ENCODE measurements at regions not wholly inside any gene's neighbourhood (a gene's known extent, or its start where the extent isn't known, plus 50 kb on each side); places are given as distances from the start of the nearest gene placed in this dataset.

- no peaks in the 10 kb centered on the region for H3K9me3 Mint-ChIP-seq (ENCODE audit: unreplicated experiment)
- H3K4me1 ChIP-seq = no peaks in the 10 kb centered on the region
- H3K9me3 ChIP-seq = peaks cover 1% of the 10 kb centered on the region; the same call in 1 of the 2 replicates
- H3K36me3 ChIP-seq (ENCODE audit: control insufficient read depth, insufficient read depth, low read length) = no peaks in the 10 kb centered on the region
- H3K4me1 Mint-ChIP-seq (ENCODE audit: low read depth, unreplicated experiment) = no peaks in the 10 kb centered on the region
- H3K27ac Mint-ChIP-seq (ENCODE audit: unreplicated experiment) = no peak overlapping the region
- POLR2A ChIA-PET = no interaction called here
- TF ChIP-seq, protein P1, sequence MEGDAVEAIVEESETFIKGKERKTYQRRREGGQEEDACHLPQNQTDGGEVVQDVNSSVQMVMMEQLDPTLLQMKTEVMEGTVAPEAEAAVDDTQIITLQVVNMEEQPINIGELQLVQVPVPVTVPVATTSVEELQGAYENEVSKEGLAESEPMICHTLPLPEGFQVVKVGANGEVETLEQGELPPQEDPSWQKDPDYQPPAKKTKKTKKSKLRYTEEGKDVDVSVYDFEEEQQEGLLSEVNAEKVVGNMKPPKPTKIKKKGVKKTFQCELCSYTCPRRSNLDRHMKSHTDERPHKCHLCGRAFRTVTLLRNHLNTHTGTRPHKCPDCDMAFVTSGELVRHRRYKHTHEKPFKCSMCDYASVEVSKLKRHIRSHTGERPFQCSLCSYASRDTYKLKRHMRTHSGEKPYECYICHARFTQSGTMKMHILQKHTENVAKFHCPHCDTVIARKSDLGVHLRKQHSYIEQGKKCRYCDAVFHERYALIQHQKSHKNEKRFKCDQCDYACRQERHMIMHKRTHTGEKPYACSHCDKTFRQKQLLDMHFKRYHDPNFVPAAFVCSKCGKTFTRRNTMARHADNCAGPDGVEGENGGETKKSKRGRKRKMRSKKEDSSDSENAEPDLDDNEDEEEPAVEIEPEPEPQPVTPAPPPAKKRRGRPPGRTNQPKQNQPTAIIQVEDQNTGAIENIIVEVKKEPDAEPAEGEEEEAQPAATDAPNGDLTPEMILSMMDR (IDR thresholded peaks at IDR 0.05; ENCODE audit: insufficient read depth in 1 of 2, low read depth in 1 of 2, low read length in 1 of 2, severe bottlenecking in 1 of 2, unreplicated experiment in 1 of 2) = peak; percentile 23 to 27
- peak; percentile 14 to 26 for DNase-seq
- no peak overlapping the region for H3K4me3 Mint-ChIP-seq (ENCODE audit: unreplicated experiment)
- H3K36me3 Mint-ChIP-seq (ENCODE audit: insufficient read depth, unreplicated experiment) = no peaks in the 10 kb centered on the region
- CTCF ChIA-PET = no interaction called here
- peaks cover 15% of the 10 kb centered on the region for H3K27me3 Mint-ChIP-seq (ENCODE audit: insufficient read depth, unreplicated experiment)
- BruUV-seq (replicated peaks) = no TSS peak
- H3K27me3 ChIP-seq (replicated peaks; ENCODE audit: control insufficient read depth, insufficient read depth, low read length) = no peaks in the 10 kb centered on the region
- H3K4me3 ChIP-seq (ENCODE audit: low read depth, low read length) = no peak overlapping the region
- intact Hi-C loops (cut with micrococcal nuclease; ENCODE audit: unreplicated experiment) = no loop called here
These were observed 72.9 kb upstream of the SEPTIN5 start for GRCh38 chr22:19641254-19641982.

DNA sequence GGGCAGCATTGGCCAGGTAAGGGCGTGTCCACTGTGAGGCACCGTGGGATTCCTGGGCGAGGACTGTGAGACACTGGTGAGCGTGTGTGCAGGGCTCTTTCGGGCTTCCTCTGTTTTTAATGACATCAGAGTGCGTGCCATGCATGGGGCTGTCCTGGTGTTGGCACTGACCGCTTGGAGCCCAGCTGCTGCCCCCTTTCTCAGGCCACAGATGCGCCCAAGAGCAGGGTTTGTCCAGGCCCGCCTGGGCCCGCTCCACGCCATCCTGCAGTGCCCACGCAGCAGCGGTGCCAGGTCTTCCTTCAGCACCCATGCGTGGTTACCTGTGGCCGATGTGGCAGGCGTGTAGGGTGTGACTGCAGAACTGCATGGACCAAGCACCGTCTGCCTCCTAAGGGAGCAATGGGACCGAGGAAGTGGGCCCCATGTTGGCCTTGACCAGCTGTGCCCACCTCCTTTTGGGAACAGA lies 72.3 kb upstream of the SEPTIN5 start:
- no peaks in the 10 kb centered on the region for H3K36me3 ChIP-seq (ENCODE audit: control insufficient read depth, insufficient read depth, low read length)
- peaks cover 7% of the 10 kb centered on the region; the same call in 1 of the 2 replicates for H3K9me3 ChIP-seq
- H3K9me3 Mint-ChIP-seq (ENCODE audit: unreplicated experiment) = no peaks in the 10 kb centered on the region
- intact Hi-C loops (cut with micrococcal nuclease; ENCODE audit: unreplicated experiment) = no loop called here
- H3K27me3 Mint-ChIP-seq (ENCODE audit: insufficient read depth, unreplicated experiment) = peaks cover 15% of the 10 kb centered on the region
- no TSS peak for BruUV-seq (replicated peaks)
- ChIA-PET POLR2A (no interaction called here), CTCF (no interaction called here)
- no peaks in the 10 kb centered on the region for H3K4me1 Mint-ChIP-seq (ENCODE audit: low read depth, unreplicated experiment)
- DNase-seq = no peak
- H3K4me3 Mint-ChIP-seq (ENCODE audit: unreplicated experiment) = no peak overlapping the region
- no peak overlapping the region for H3K4me3 ChIP-seq (ENCODE audit: low read depth, low read length)
- no peaks in the 10 kb centered on the region for H3K4me1 ChIP-seq
- H3K27ac Mint-ChIP-seq (ENCODE audit: unreplicated experiment) = no peak overlapping the region
- TF ChIP-seq, protein P1 (IDR thresholded peaks at IDR 0.05; ENCODE audit: insufficient read depth in 1 of 2, low read depth in 1 of 2, low read length in 1 of 2, severe bottlenecking in 1 of 2, unreplicated experiment in 1 of 2) = no peak
- no peaks in the 10 kb centered on the region for H3K36me3 Mint-ChIP-seq (ENCODE audit: insufficient read depth, unreplicated experiment)
- H3K27me3 ChIP-seq (replicated peaks; ENCODE audit: control insufficient read depth, insufficient read depth, low read length) = no peaks in the 10 kb centered on the region

DNA sequence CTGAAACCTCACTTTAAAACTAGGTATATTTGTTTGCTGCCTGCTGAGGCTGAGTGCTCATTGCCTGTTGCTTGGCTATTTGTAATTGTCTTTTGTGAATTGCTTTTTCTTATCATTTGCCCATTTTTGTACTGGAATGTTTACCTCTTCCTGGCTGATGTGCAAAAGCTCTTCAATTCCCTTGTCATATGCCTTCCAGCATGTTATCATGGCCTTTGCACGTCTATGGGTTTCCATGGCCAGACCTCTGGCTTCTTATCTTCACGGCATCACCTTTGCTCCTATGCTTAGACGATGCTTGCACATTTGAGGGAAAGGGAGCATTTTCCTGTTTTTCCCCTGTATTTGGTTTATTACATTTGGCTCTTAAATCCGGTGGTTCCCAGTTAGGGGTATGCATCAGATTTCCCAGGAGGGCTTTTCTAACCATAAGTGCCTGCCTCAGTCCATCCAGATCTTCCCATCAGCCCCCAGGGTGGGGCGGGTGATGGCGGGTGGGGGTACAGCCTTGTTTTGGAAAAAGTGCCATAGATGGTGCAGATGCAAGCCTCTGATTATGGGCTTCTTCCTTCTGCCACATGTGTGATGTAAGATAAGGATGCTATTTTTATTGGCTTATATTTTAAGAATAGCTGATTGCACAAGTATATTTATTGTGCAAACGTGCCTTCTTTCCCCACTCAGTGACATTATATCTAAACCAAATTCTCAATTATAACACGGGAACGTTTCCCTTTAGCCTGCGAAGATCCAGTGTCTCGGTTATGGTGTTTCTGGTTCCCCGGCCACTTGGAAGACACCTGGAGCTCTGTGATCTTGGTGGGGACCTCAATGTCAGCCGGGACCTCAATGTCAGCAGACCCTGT lies 70.6 kb upstream of the SEPTIN5 start:
- Histone ChIP-seq H3K36me3 (ENCODE audit: control insufficient read depth, insufficient read depth, low read length) (no peaks in the 10 kb centered on the region), H3K9me3 (peaks cover 19% of the 10 kb centered on the region), H3K27me3 (replicated peaks; ENCODE audit: control insufficient read depth, insufficient read depth, low read length) (no peaks in the 10 kb centered on the region), H3K4me1 (no peaks in the 10 kb centered on the region), H3K4me3 (ENCODE audit: low read depth, low read length) (no peak overlapping the region)
- Mint-ChIP-seq H3K9me3 (ENCODE audit: unreplicated experiment) (peaks cover 10% of the 10 kb centered on the region), H3K36me3 (ENCODE audit: insufficient read depth, unreplicated experiment) (no peaks in the 10 kb centered on the region), H3K27me3 (ENCODE audit: insufficient read depth, unreplicated experiment) (peaks cover 15% of the 10 kb centered on the region), H3K4me1 (ENCODE audit: low read depth, unreplicated experiment) (no peaks in the 10 kb centered on the region), H3K4me3 (ENCODE audit: unreplicated experiment) (no peak overlapping the region), H3K27ac (ENCODE audit: unreplicated experiment) (no peak overlapping the region)
- CTCF ChIA-PET = no interaction called here
- BruUV-seq (replicated peaks) = no TSS peak
- intact Hi-C loops (cut with micrococcal nuclease; ENCODE audit: unreplicated experiment) = no loop called here
- no peak for DNase-seq
- POLR2A ChIA-PET = no interaction called here
- TF ChIP-seq, protein P1 (IDR thresholded peaks at IDR 0.05; ENCODE audit: insufficient read depth in 1 of 2, low read depth in 1 of 2, low read length in 1 of 2, severe bottlenecking in 1 of 2, unreplicated experiment in 1 of 2) = no peak
